Testis (tissue), 2 donors: ENCODE measurements at regions not wholly inside any gene's neighbourhood (a gene's known extent, or its start where the extent isn't known, plus 50 kb on each side); places are given as distances from the start of the nearest gene placed in this dataset.

Experiments used
- CTCF ChIP-seq, 3 experiments: fragments of 450-650 bp in 2 of 3; fragments of 200-600 bp in 1 of 3; sonication (generic) in 1 of 3; IDR thresholded peaks; one replicate each; pipeline ENCODE4 v1.5.1; 2016 to 2019; ENCODE audit warnings: antibody characterized with exemption in 3 of 3, mild to moderate bottlenecking in 2 of 3, moderate library complexity in 1 of 3
- POLR2A ChIP-seq: fragments of 450-650 bp; IDR thresholded peaks from one replicate; pipeline ENCODE4 v1.6.1; 2017; ENCODE audit warnings: antibody characterized with exemption, mild to moderate bottlenecking, moderate library complexity

GRCh38 chr10:55491712-55492111 lies 690.7 kb upstream of the PCDH15 start:
- TF ChIP-seq POLR2A: no peak
- TF ChIP-seq CTCF (IDR thresholded peaks at IDR 0.05): no peak
